GM13976 (cell line): ENCODE measurements at regions not wholly inside any gene's neighbourhood (a gene's known extent, or its start where the extent isn't known, plus 50 kb on each side); places are given as distances from the start of the nearest gene placed in this dataset.

Experiments
- DNase-seq: peaks from one replicate; pipeline ENCODE4 v3.0.0; 2012; ENCODE audit warnings: low spot score
- CTCF ChIP-seq: IDR thresholded peaks from 2 replicates; pipeline ENCODE4 v1.5.1; 2012; ENCODE audit warnings: borderline replicate concordance, mild to moderate bottlenecking; ENCODE audit not compliant: insufficient read depth; ENCODE audit errors: extremely low read depth, missing control alignments, control extremely low read depth
- in situ Hi-C: fragments of 300-500 bp; cut with MboI; formaldehyde crosslinking; loops from one replicate; pipeline ENCODE4 v1.12.0; 2022; ENCODE audit warnings: low sequenced_read_pairs, mixed read lengths, inconsistent platforms; ENCODE audit not compliant: unreplicated experiment

GRCh38 chr3:28066020-28066419 lies 175.4 kb upstream of the CMC1 start:
- in situ Hi-C loops = no loop called here

DNA sequence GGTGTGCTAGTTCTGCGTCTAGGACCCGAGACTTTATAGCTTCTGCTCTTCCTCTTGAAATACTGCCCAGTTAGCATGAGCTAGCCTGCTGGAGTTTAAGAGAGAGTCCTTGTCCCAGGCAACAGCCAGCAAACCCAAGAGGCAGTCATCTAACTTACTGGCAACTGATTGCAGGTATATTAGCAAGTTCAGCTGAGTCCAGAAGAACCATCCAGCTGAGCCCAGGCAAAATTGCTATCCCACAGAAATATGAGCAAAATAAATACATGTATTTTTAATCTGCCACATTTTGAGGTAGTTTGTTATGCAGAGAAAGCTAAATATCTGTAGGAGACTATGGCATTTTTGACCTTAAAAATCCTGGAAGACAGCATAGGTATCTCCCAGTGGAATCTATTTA lies 174.4 kb upstream of the CMC1 start:
- TF ChIP-seq CTCF = no peak
- DNase-seq = no peak
- in situ Hi-C loops = no loop called here

More at GRCh38 chr3:28066020-28066419, 175.4 kb upstream of the CMC1 start:
- no peak for DNase-seq
- no peak for TF ChIP-seq CTCF

DNA sequence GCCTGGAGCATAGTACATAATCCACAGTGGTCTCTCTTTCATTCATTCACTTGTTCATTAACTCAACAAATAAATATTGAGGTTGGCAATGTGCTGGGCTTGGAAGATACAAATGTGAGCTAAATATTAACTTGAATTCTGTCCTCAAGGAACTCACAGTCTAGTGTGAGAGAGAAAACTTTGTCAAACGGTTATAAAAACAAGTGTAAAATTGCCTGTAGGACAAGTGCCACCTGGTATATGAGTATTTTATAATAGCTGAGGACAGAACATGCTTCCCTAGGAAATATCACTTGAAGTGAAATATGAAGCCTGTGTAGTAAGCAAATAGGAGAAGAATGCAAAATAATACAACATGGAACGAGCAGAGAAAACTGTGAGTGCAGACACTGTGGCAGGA lies 173.1 kb upstream of the CMC1 start:
- in situ Hi-C loops = no loop called here
- DNase-seq = no peak
- TF ChIP-seq CTCF = no peak

DNA sequence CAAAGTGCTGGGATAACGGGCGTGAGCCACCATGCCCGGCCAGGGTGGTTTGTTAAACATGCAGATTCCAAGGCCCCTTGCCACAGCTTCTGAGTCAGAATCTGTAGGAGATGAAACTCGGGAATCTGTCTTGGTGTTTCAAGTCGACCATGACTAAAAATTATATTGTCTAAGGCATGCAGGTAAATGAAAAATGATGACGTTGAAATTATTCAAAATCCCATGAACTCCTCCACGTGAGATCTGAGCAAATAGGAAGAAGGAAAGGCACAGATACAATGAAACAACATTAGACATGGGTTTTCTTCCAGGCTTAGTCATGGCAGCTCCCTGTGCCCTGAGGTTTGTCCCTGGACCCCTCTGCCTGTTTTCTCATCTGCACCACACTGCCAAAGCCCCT lies 172.0 kb upstream of the CMC1 start:
- in situ Hi-C loops = no loop called here
- no peak for DNase-seq
- no peak for TF ChIP-seq CTCF

GRCh38 chr3:28076246-28076645 lies 165.2 kb upstream of the CMC1 start:
- in situ Hi-C loops = no loop called here
- DNase-seq = no peak
- no peak for TF ChIP-seq CTCF

DNA sequence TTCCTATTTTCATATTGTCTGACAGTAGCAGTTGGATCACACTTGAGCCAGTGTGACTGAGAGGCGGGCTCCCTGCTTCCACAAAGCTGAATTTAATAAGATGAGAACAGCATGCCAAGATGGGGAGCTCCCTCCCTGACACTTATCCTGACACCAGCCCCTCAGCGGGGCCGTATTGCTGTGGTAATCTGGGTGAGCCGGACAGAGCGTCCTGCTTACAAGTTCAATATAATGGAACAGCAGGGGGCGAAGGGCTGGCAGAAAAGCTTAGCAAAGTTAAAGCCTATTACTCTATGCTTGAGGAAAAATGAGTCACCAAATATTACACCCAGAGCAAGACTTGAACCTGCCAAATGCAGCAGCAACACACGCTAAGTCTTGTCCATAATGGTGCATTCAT lies 163.8 kb upstream of the CMC1 start:
- no peak for TF ChIP-seq CTCF
- no peak for DNase-seq
- in situ Hi-C loops = no loop called here

GRCh38 chr3:28078536-28078935 lies 162.9 kb upstream of the CMC1 start:
- no peak for DNase-seq
- TF ChIP-seq CTCF = no peak
- in situ Hi-C loops = no loop called here
